GM12878 (cell line): ENCODE measurements at regions not wholly inside any gene's neighbourhood (a gene's known extent, or its start where the extent isn't known, plus 50 kb on each side); places are given as distances from the start of the nearest gene placed in this dataset.

ENCODE experiments used
- ATAC-seq: fragments of 200-7000 bp; cut with Tn5 transposase; 3 replicates; pipeline ENCODE4 v1.9.1; 2020; ENCODE audit warnings: mild to moderate bottlenecking, moderate library complexity
- BruUV-seq: library from RNA; stranded (reverse); fragments of 400-500 nt; replicated peaks from 2 replicates; lab custom pipeline; 2021; lab: Mats Ljungman, UMichigan
- CTCF ChIA-PET: fragments of 300-600 bp; sonication (Branson Sonifier 250); formaldehyde crosslinking; extraction: SDS; loops from one replicate; lab custom pipeline; 2021; ENCODE audit warnings: inconsistent platforms; lab: Yijun Ruan, JAX
- POLR2A ChIA-PET: fragments of 350-600 bp; formaldehyde crosslinking; extraction: SDS; loops from one replicate; lab custom pipeline; 2021; ENCODE audit warnings: inconsistent platforms; lab: Charles Lee
- RAD21 ChIA-PET: fragments of 300-600 bp; sonication (Branson Sonifier 250); formaldehyde crosslinking; loops from one replicate; lab custom pipeline; 2023; ENCODE audit warnings: antibody characterized with exemption; ENCODE audit not compliant: unreplicated experiment; lab: Charles Lee
- SMC1A ChIA-PET: fragments of 300-600 bp; sonication (Branson Sonifier 250); formaldehyde crosslinking; loops from one replicate; lab custom pipeline; 2023; ENCODE audit not compliant: unreplicated experiment, uncharacterized antibody; lab: Charles Lee
- DNase-seq: peaks from one replicate; pipeline ENCODE4 v3.0.0-alpha.2; 2011; ENCODE audit warnings: low read depth, low spot score
- FAIRE-seq: peaks from 3 replicates; lab custom pipeline; 2011; peaks lifted over from hg19 to GRCh38; lab: Jason Lieb, UNC
- H2AFZ ChIP-seq: 2 replicates; pipeline ENCODE4 v1.6.0; 2011; ENCODE audit warnings: low read depth, low read length, control low read depth; ENCODE audit not compliant: control insufficient read depth
- H3K27ac ChIP-seq: 2 replicates; pipeline ENCODE4 v1.5.1; 2011; ENCODE audit warnings: control low read depth; ENCODE audit not compliant: control insufficient read depth, insufficient read depth
- H3K27me3 ChIP-seq, 2 experiments: replicated peaks in 1 of 2; 2 replicates each; pipeline versions ENCODE4 v1.6.0 to v1.6.1; 2011; ENCODE audit warnings: low read length in 1 of 2; ENCODE audit not compliant: control insufficient read depth in 2 of 2, insufficient read depth in 2 of 2
- H3K36me3 ChIP-seq, 2 experiments: 2 replicates each; pipeline ENCODE4 v1.5.1; 2011; ENCODE audit warnings: low read length in 1 of 2; ENCODE audit not compliant: control insufficient read depth in 2 of 2, insufficient read depth in 2 of 2
- H3K4me1 ChIP-seq: 2 replicates; pipeline ENCODE4 v1.6.1; 2011; ENCODE audit warnings: mild to moderate bottlenecking, low read length, moderate library complexity, mixed read lengths; ENCODE audit not compliant: control insufficient read depth, insufficient read depth
- H3K4me2 ChIP-seq: 2 replicates; pipeline ENCODE4 v1.6.0; 2011; ENCODE audit warnings: control low read depth; ENCODE audit not compliant: control insufficient read depth, insufficient read depth
- H3K4me3 ChIP-seq: fragments of 200-600 bp; sonication (generic); 2 replicates; pipeline ENCODE4 v1.5.1; 2016
- H3K79me2 ChIP-seq: 2 replicates; pipeline ENCODE4 v1.6.0; 2011; ENCODE audit warnings: low read length; ENCODE audit not compliant: control insufficient read depth, insufficient read depth
- H3K9ac ChIP-seq: 2 replicates; pipeline ENCODE4 v1.8.0; 2011; ENCODE audit warnings: low read length, control low read depth, mixed read lengths; ENCODE audit not compliant: control insufficient read depth, insufficient read depth
- H3K9me3 ChIP-seq: replicated peaks from 3 replicates; pipeline ENCODE4 v1.5.1; 2011; ENCODE audit warnings: mild to moderate bottlenecking, low read length; ENCODE audit not compliant: control insufficient read depth, insufficient read depth
- H4K20me1 ChIP-seq: 2 replicates; pipeline ENCODE4 v1.6.0; 2011; ENCODE audit not compliant: control insufficient read depth, insufficient read depth
- ATF7 ChIP-seq: fragments of 450-650 bp; IDR thresholded peaks from 2 replicates; pipeline ENCODE4 v1.6.1; 2016; ENCODE audit warnings: low read depth, mild to moderate bottlenecking
- BACH1 ChIP-seq: fragments of 450-650 bp; IDR thresholded peaks from 2 replicates; pipeline ENCODE4 v1.6.1; 2017; ENCODE audit warnings: mild to moderate bottlenecking, borderline replicate concordance
- BMI1 ChIP-seq: fragments of 450-650 bp; IDR thresholded peaks from 2 replicates; pipeline ENCODE4 v1.6.1; 2016; ENCODE audit warnings: mild to moderate bottlenecking, moderate library complexity, borderline replicate concordance
- CREM ChIP-seq: IDR thresholded peaks from 2 replicates; pipeline ENCODE4 v1.6.1; 2014; ENCODE audit warnings: antibody characterized with exemption, low read depth
- DPF2 ChIP-seq: fragments of 450-650 bp; IDR thresholded peaks from 2 replicates; pipeline ENCODE4 v1.6.1; 2017; ENCODE audit warnings: mild to moderate bottlenecking
- EGR1 ChIP-seq, 2 experiments: IDR thresholded peaks; 1 replicate in 1 of 2; 2 replicates in 1 of 2; pipeline ENCODE4 v1.6.1; 2011 to 2012; ENCODE audit warnings: low read depth in 2 of 2, low read length in 2 of 2, borderline replicate concordance in 1 of 2, mild to moderate bottlenecking in 1 of 2, moderate library complexity in 1 of 2
- ETV6 ChIP-seq, 2 experiments: fragments of 450-650 bp in 1 of 2; IDR thresholded peaks in 1 of 2; conservative IDR thresholded peaks in 1 of 2; 2 replicates each; pipeline ENCODE4 v1.6.1; 2014; ENCODE audit warnings: antibody characterized with exemption in 1 of 2, borderline replicate concordance in 1 of 2, low read depth in 1 of 2, mild to moderate bottlenecking in 1 of 2, moderate library complexity in 1 of 2
- IKZF1 ChIP-seq: fragments of 450-650 bp; conservative IDR thresholded peaks from 2 replicates; pipeline ENCODE4 v1.6.1; 2017; ENCODE audit warnings: antibody characterized with exemption, mild to moderate bottlenecking
- KAT2A ChIP-seq: conservative IDR thresholded peaks from 2 replicates; pipeline ENCODE4 v1.6.1; 2011; ENCODE audit warnings: low read depth, low read length; ENCODE audit not compliant: control insufficient read depth
- NFIC ChIP-seq: IDR thresholded peaks from 2 replicates; pipeline ENCODE4 v1.6.1; 2012; ENCODE audit warnings: low read depth, mild to moderate bottlenecking, inconsistent platforms, low read length, moderate library complexity
- RELB ChIP-seq: fragments of 450-650 bp; IDR thresholded peaks from 2 replicates; pipeline ENCODE4 v1.6.1; 2017; ENCODE audit warnings: low read depth, mild to moderate bottlenecking, moderate library complexity
- SMAD5 ChIP-seq: IDR thresholded peaks from 2 replicates; pipeline ENCODE4 v1.6.1; 2016; ENCODE audit warnings: antibody characterized with exemption, low read depth
- ZBTB11 ChIP-seq: fragments of 450-650 bp; formaldehyde crosslinking; IDR thresholded peaks from 2 replicates; pipeline ENCODE4 v1.5.0; 2022; ENCODE audit warnings: mild to moderate bottlenecking, missing genetic modification characterization
- WGBS: methylation state at CpG from one replicate; pipeline ENCODE4 v1.1.6; 2016; ENCODE audit warnings: low lambda C conversion rate; ENCODE audit not compliant: insufficient replicate concordance, insufficient coverage; ENCODE audit errors: missing lambda C conversion rate; 5-methylcytosine and 5-hydroxymethylcytosine counted together
- in situ Hi-C: fragments of 300-500 bp; cut with MboI; formaldehyde crosslinking; loops from 9 replicates; pipeline ENCODE4 v1.14.3; 2018; ENCODE audit warnings: mixed read lengths
- intact Hi-C: fragments of 100-400 bp; cut with micrococcal nuclease; formaldehyde crosslinking; loops from one replicate; pipeline ENCODE4 v1.14.2; 2022; ENCODE audit not compliant: unreplicated experiment
- TF ChIP-seq, protein P1 (sequence below): IDR thresholded peaks from 2 replicates; pipeline ENCODE4 v1.6.1; 2012; ENCODE audit warnings: low read length, inconsistent platforms
- TF ChIP-seq, protein P2 (sequence below): fragments of 450-650 bp; IDR thresholded peaks from 2 replicates; pipeline ENCODE4 v1.6.1; 2017; ENCODE audit warnings: mild to moderate bottlenecking

DNA sequence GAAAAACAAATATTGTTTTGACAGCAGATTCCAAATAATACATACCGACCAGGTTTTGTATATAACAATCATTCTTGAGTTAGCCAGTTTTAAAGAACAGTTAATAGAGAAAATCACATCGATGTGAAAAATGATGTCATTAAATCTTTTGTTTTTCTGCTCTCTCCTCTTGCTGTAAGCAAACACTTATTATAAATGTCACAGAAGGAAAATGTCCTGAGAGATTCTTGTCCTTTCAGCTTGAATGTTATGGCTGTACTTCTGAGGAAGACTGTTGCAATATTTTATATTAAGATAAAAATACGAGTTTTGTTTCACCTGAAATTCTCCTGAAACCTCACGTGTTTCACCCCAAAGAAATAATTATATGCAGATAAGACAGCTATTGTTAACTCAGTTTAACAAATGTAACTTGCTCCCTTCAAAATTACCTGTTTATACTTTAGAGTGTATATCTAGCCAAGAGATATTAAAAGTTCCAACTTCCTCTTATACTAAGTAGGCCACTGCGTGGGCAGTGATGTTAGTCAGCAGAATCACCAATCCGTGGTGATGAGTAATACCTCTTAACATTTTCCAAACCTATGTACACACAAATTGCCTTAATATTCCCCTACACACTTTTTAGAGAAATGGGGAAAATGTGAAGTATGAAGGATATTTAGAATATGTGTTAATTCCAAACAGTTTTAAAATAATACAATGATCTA, 1111.4 kb upstream of the CITED2 start:
- H3K27ac ChIP-seq = no peak overlapping the region
- no peaks in the 10 kb centered on the region for H3K27me3 ChIP-seq
- no peaks in the 10 kb centered on the region for H3K9me3 ChIP-seq
- no peaks in the 10 kb centered on the region for H3K36me3 ChIP-seq
- intact Hi-C loops (no loop called here), in situ Hi-C loops (no loop called here)
- WGBS = 20% methylated on average over 6 of the region's 6 CpGs
- DNase-seq = peak; percentile 9
- ChIA-PET POLR2A (no interaction called here), CTCF (no interaction called here), SMC1A (interaction anchor here (0.5 to 1.2 kb wide), 2 partner anchors 8 to 9 kb away, joined by 3 read pairs; no protein-coding TSS in a partner anchor), RAD21 (no interaction called here)
- H3K4me3 ChIP-seq = no peak overlapping the region
- FAIRE-seq = peak; percentile 49
- peak; percentile 80 for ATAC-seq
- H3K4me2 ChIP-seq = no peak overlapping the region
- H3K9ac ChIP-seq = no peak overlapping the region
- BruUV-seq = no TSS peak
- no peaks in the 10 kb centered on the region for H4K20me1 ChIP-seq
- no peak overlapping the region for H2AFZ ChIP-seq
- H3K79me2 ChIP-seq = no peaks in the 10 kb centered on the region
- H3K4me1 ChIP-seq = no peaks in the 10 kb centered on the region
- no peak for TF ChIP-seq ZBTB11 (CRISPR knock-in tag)
- peak in 1 of 2 experiments; percentile 54; a peak in 1 of 3 replicates for TF ChIP-seq EGR1 (IDR thresholded peaks at IDR 0.05; ENCODE audit: borderline replicate concordance in 1 of 2, low read depth in 2 of 2, low read length in 2 of 2)
- no peak for TF ChIP-seq ETV6 (conservative IDR thresholded peaks at IDR 0.05 in 1 of 2, IDR thresholded peaks at IDR 0.05 in 1 of 2; ENCODE audit: borderline replicate concordance in 1 of 2, low read depth in 1 of 2)
- TF ChIP-seq ATF7 = 0 out of 2 replicates have a peak, but pooled peaks have one; percentile 29
- TF ChIP-seq BMI1 = peak; percentile 49; the same call in 1 of the 2 replicates
- TF ChIP-seq RELB = peak; percentile 29; the same call in 1 of the 2 replicates
- no peak for TF ChIP-seq KAT2A
- TF ChIP-seq, protein P1, sequence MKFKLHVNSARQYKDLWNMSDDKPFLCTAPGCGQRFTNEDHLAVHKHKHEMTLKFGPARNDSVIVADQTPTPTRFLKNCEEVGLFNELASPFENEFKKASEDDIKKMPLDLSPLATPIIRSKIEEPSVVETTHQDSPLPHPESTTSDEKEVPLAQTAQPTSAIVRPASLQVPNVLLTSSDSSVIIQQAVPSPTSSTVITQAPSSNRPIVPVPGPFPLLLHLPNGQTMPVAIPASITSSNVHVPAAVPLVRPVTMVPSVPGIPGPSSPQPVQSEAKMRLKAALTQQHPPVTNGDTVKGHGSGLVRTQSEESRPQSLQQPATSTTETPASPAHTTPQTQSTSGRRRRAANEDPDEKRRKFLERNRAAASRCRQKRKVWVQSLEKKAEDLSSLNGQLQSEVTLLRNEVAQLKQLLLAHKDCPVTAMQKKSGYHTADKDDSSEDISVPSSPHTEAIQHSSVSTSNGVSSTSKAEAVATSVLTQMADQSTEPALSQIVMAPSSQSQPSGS = 0 out of 2 replicates have a peak, but pooled peaks have one; percentile 27
- no peak for TF ChIP-seq SMAD5
- TF ChIP-seq, protein P2, sequence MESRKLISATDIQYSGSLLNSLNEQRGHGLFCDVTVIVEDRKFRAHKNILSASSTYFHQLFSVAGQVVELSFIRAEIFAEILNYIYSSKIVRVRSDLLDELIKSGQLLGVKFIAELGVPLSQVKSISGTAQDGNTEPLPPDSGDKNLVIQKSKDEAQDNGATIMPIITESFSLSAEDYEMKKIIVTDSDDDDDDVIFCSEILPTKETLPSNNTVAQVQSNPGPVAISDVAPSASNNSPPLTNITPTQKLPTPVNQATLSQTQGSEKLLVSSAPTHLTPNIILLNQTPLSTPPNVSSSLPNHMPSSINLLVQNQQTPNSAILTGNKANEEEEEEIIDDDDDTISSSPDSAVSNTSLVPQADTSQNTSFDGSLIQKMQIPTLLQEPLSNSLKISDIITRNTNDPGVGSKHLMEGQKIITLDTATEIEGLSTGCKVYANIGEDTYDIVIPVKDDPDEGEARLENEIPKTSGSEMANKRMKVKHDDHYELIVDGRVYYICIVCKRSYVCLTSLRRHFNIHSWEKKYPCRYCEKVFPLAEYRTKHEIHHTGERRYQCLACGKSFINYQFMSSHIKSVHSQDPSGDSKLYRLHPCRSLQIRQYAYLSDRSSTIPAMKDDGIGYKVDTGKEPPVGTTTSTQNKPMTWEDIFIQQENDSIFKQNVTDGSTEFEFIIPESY = no peak
- peak; percentile 17; the same call in 1 of the 2 replicates for TF ChIP-seq CREM
- peak; percentile 75; the same call in 1 of the 2 replicates for TF ChIP-seq DPF2
- TF ChIP-seq BACH1 = peak; percentile 43; the same call in 1 of the 2 replicates
- peak; percentile 77; the same call in 1 of the 2 replicates for TF ChIP-seq NFIC
- peak; percentile 51; the same call in 1 of the 2 replicates for TF ChIP-seq IKZF1
